Hindlimb muscle (tissue), 1 donor: ENCODE measurements at regions not wholly inside any gene's neighbourhood (a gene's known extent, or its start where the extent isn't known, plus 50 kb on each side); places are given as distances from the start of the nearest gene placed in this dataset.

Experiments
- DNase-seq: peaks from one replicate; pipeline ENCODE4 v3.0.0-alpha.2; 2013

GRCh38 chr21:16676391-16676790 lies 836.5 kb upstream of the CXADR start:
- no peak for DNase-seq

- peak; percentile 30 for DNase-seq
These were observed 834.2 kb upstream of the CXADR start for GRCh38 chr21:16678429-16679160.

- no peak for DNase-seq
These were observed 817.8 kb upstream of the CXADR start for GRCh38 chr21:16695074-16695473.

- DNase-seq: no peak
These were observed 805.6 kb upstream of the CXADR start for GRCh38 chr21:16707274-16707673.

- DNase-seq: no peak
These were observed 804.6 kb upstream of the CXADR start for GRCh38 chr21:16708101-16708835.

GRCh38 chr21:16709866-16710550 lies 802.8 kb upstream of the CXADR start:
- peak; percentile 76 for DNase-seq

- DNase-seq: no peak
These were observed 801.1 kb upstream of the CXADR start for GRCh38 chr21:16711757-16712156.

- DNase-seq: no peak
These were observed 799.3 kb upstream of the CXADR start for GRCh38 chr21:16713331-16714117.

- DNase-seq: no peak
These were observed 772.3 kb upstream of the CXADR start for GRCh38 chr21:16740511-16740910.

GRCh38 chr21:16741141-16741665 lies 771.6 kb upstream of the CXADR start:
- peak; percentile 31 for DNase-seq

GRCh38 chr21:16742131-16742641 lies 770.7 kb upstream of the CXADR start:
- peak; percentile 80 for DNase-seq

GRCh38 chr21:16742741-16743140 lies 770.1 kb upstream of the CXADR start:
- no peak for DNase-seq

- DNase-seq: no peak
These were observed 769.5 kb upstream of the CXADR start for GRCh38 chr21:16743317-16743716.

- DNase-seq: no peak
These were observed 761.9 kb upstream of the CXADR start for GRCh38 chr21:16750926-16751325.

GRCh38 chr21:16751695-16752474 lies 761.0 kb upstream of the CXADR start:
- DNase-seq: no peak

GRCh38 chr21:16752475-16752857 lies 760.4 kb upstream of the CXADR start:
- no peak for DNase-seq

- no peak for DNase-seq
These were observed 757.8 kb upstream of the CXADR start for GRCh38 chr21:16755061-16755460.

GRCh38 chr21:16767201-16767600 lies 745.6 kb upstream of the CXADR start:
- no peak for DNase-seq

GRCh38 chr21:16768096-16768495 lies 744.7 kb upstream of the CXADR start:
- DNase-seq: no peak

GRCh38 chr21:16770266-16770665 lies 742.6 kb upstream of the CXADR start:
- no peak for DNase-seq

- no peak for DNase-seq
These were observed 739.6 kb upstream of the CXADR start for GRCh38 chr21:16773206-16773605.
